BE2C (cell line): ENCODE measurements at regions not wholly inside any gene's neighbourhood (a gene's known extent, or its start where the extent isn't known, plus 50 kb on each side); places are given as distances from the start of the nearest gene placed in this dataset.

Source experiments
- DNase-seq: peaks from one replicate; pipeline ENCODE4 v3.0.0-alpha.2; 2020
- H3K27me3 ChIP-seq: fragments of 250-450 bp; sonication (Bioruptor Pico); 2 replicates; pipeline ENCODE4 v1.5.1; 2020; ENCODE audit warnings: mild to moderate bottlenecking
- H3K36me3 ChIP-seq: fragments of 250-450 bp; sonication (Bioruptor Pico); 2 replicates; pipeline ENCODE4 v1.5.1; 2020; ENCODE audit warnings: mild to moderate bottlenecking
- H3K4me1 ChIP-seq: fragments of 250-450 bp; sonication (Bioruptor Pico); 2 replicates; pipeline ENCODE4 v1.5.1; 2020
- H3K4me3 ChIP-seq: 2 replicates; pipeline ENCODE4 v1.5.1; 2011; ENCODE audit warnings: low read depth, low read length
- H3K9me3 ChIP-seq: fragments of 250-450 bp; sonication (Bioruptor Pico); 2 replicates; pipeline ENCODE4 v1.5.1; 2020
- TF ChIP-seq, protein P1 (sequence below): IDR thresholded peaks from 2 replicates; pipeline ENCODE4 v1.5.1; 2012; ENCODE audit warnings: mild to moderate bottlenecking, low read depth, low read length

DNA sequence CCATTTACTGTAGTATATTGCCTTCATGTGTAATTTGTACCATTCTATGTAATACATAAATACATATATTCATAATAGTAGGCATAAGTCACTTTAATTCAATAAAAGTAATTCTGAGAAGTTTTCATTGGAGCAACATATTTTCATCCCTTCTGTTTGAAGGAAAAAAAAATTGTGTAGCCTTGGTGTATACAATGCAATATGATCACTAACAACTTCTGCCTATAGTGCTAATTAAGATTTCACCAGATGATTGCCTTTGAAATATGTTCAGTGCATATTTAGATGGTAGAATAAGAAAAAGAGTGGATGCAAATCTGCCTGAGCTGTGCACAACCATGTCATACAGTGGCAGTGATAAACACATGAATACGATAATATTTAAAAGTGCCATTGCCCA is 996.8 kb downstream of the EFNA5 start:
- TF ChIP-seq, protein P1, sequence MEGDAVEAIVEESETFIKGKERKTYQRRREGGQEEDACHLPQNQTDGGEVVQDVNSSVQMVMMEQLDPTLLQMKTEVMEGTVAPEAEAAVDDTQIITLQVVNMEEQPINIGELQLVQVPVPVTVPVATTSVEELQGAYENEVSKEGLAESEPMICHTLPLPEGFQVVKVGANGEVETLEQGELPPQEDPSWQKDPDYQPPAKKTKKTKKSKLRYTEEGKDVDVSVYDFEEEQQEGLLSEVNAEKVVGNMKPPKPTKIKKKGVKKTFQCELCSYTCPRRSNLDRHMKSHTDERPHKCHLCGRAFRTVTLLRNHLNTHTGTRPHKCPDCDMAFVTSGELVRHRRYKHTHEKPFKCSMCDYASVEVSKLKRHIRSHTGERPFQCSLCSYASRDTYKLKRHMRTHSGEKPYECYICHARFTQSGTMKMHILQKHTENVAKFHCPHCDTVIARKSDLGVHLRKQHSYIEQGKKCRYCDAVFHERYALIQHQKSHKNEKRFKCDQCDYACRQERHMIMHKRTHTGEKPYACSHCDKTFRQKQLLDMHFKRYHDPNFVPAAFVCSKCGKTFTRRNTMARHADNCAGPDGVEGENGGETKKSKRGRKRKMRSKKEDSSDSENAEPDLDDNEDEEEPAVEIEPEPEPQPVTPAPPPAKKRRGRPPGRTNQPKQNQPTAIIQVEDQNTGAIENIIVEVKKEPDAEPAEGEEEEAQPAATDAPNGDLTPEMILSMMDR: no peak
- H3K36me3 ChIP-seq: no peaks in the 10 kb centered on the region
- no peaks in the 10 kb centered on the region for H3K27me3 ChIP-seq
- no peaks in the 10 kb centered on the region for H3K4me1 ChIP-seq
- H3K4me3 ChIP-seq: no peak overlapping the region
- DNase-seq: no peak
- no peaks in the 10 kb centered on the region for H3K9me3 ChIP-seq

- H3K9me3 ChIP-seq: no peaks in the 10 kb centered on the region
- H3K4me3 ChIP-seq: no peak overlapping the region
- TF ChIP-seq, protein P1: no peak
- no peaks in the 10 kb centered on the region for H3K36me3 ChIP-seq
- no peak for DNase-seq
- no peaks in the 10 kb centered on the region for H3K4me1 ChIP-seq
- H3K27me3 ChIP-seq: no peaks in the 10 kb centered on the region
Observed at GRCh38 chr5:106661866-106662265, 1008.9 kb downstream of the EFNA5 start.

GRCh38 chr5:106660681-106661080 is 1010.1 kb downstream of the EFNA5 start:
- Histone ChIP-seq H3K4me3 (no peak overlapping the region), H3K36me3 (no peaks in the 10 kb centered on the region), H3K27me3 (no peaks in the 10 kb centered on the region), H3K4me1 (no peaks in the 10 kb centered on the region), H3K9me3 (no peaks in the 10 kb centered on the region)
- TF ChIP-seq, protein P1: no peak
- DNase-seq: no peak

DNA sequence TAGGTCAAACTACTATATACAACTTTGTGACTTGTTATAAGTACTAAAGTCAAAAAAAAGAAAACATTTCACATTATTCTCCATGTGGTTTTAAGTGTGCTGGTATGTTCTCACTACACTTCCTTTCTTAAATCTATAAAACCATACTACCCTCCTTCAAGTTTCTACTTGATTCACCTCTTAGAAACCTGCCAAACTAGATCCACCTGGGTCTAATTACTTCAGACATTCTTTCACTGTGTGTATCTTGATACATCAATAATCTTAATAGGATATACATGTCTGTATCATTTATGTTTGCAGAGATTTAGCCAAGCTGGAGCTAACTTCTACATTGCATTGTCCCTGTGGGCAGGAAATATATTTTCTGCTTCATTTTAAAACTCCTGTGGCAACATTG is 1012.6 kb downstream of the EFNA5 start:
- H3K27me3 ChIP-seq: no peaks in the 10 kb centered on the region
- TF ChIP-seq, protein P1: no peak
- no peak overlapping the region for H3K4me3 ChIP-seq
- H3K36me3 ChIP-seq: no peaks in the 10 kb centered on the region
- DNase-seq: no peak
- no peaks in the 10 kb centered on the region for H3K4me1 ChIP-seq
- no peaks in the 10 kb centered on the region for H3K9me3 ChIP-seq

- H3K4me1 ChIP-seq: no peaks in the 10 kb centered on the region
- TF ChIP-seq, protein P1: no peak
- H3K4me3 ChIP-seq: no peak overlapping the region
- DNase-seq: no peak
- H3K27me3 ChIP-seq: no peaks in the 10 kb centered on the region
- no peaks in the 10 kb centered on the region for H3K9me3 ChIP-seq
- no peaks in the 10 kb centered on the region for H3K36me3 ChIP-seq
Observed at GRCh38 chr5:106656821-106657220, 1013.9 kb downstream of the EFNA5 start.

GRCh38 chr5:106649031-106649430 is 1021.7 kb downstream of the EFNA5 start:
- Histone ChIP-seq H3K36me3 (no peaks in the 10 kb centered on the region), H3K4me3 (no peak overlapping the region), H3K27me3 (no peaks in the 10 kb centered on the region), H3K9me3 (no peaks in the 10 kb centered on the region), H3K4me1 (no peaks in the 10 kb centered on the region)
- no peak for DNase-seq
- TF ChIP-seq, protein P1: no peak
